Right atrium auricular region (tissue), 2 donors: ENCODE measurements at regions not wholly inside any gene's neighbourhood (a gene's known extent, or its start where the extent isn't known, plus 50 kb on each side); places are given as distances from the start of the nearest gene placed in this dataset.

ENCODE experiments used
- DNase-seq: peaks from one replicate; pipeline ENCODE4 v3.0.0-alpha.2; 2019; ENCODE audit warnings: low spot score
- H3K27ac ChIP-seq, 2 donors: fragments of 200-600 bp; sonication (generic); 1 replicate in 1 of 2; 2 replicates in 1 of 2; pipeline ENCODE4 v1.5.1; 2016 to 2019
- H3K27me3 ChIP-seq, 2 donors: fragments of 200-600 bp; sonication (generic); one replicate each; pipeline versions ENCODE4 v1.5.1 to v1.6.0; 2017 to 2019
- H3K36me3 ChIP-seq: fragments of 200-600 bp; sonication (generic); one replicate; pipeline ENCODE4 v1.5.1; 2016
- H3K4me1 ChIP-seq, 2 donors: fragments of 200-600 bp; sonication (generic); one replicate each; pipeline versions ENCODE4 v1.5.1 to v1.6.0; 2017 to 2019
- H3K4me3 ChIP-seq, 2 donors: fragments of 200-600 bp; sonication (generic); 1 replicate in 1 of 2; 2 replicates in 1 of 2; pipeline ENCODE4 v1.5.1; 2017 to 2019; ENCODE audit warnings: mild to moderate bottlenecking in 1 of 2, moderate library complexity in 1 of 2
- H3K9me3 ChIP-seq, 2 donors: fragments of 200-600 bp; sonication (generic); one replicate each; pipeline ENCODE4 v1.5.1; 2019
- TF ChIP-seq, protein P1 (sequence below), 2 donors: fragments of 200-600 bp; sonication (generic); IDR thresholded peaks; one replicate each; pipeline ENCODE4 v1.5.1; 2019; ENCODE audit warnings: antibody characterized with exemption in 2 of 2

DNA sequence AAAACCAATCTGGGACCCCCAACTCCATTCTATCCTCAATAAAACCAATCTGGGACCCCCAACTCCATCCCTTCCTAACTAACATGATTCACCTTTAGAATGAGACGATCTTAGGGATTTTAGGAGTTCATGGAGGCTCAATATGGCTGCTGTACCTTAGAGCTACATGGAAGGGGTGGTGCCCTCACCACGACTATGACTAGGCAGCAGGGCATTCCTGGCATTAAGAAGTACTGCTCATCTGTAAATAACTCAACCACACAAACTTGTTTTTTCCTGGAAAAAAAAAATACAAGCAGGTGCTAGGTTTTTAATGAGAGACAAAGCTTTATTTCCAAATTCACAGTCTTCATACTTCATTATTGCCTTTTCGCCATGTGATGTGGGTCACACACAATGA, 346.5 kb upstream of the FAT1 start:
- TF ChIP-seq, protein P1, sequence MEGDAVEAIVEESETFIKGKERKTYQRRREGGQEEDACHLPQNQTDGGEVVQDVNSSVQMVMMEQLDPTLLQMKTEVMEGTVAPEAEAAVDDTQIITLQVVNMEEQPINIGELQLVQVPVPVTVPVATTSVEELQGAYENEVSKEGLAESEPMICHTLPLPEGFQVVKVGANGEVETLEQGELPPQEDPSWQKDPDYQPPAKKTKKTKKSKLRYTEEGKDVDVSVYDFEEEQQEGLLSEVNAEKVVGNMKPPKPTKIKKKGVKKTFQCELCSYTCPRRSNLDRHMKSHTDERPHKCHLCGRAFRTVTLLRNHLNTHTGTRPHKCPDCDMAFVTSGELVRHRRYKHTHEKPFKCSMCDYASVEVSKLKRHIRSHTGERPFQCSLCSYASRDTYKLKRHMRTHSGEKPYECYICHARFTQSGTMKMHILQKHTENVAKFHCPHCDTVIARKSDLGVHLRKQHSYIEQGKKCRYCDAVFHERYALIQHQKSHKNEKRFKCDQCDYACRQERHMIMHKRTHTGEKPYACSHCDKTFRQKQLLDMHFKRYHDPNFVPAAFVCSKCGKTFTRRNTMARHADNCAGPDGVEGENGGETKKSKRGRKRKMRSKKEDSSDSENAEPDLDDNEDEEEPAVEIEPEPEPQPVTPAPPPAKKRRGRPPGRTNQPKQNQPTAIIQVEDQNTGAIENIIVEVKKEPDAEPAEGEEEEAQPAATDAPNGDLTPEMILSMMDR (IDR thresholded peaks at IDR 0.05): no peak
- no peak overlapping the region for H3K4me3 ChIP-seq
- DNase-seq: no peak
- H3K4me1 ChIP-seq: no peaks in the 10 kb centered on the region
- H3K36me3 ChIP-seq: no peaks in the 10 kb centered on the region
- H3K27ac ChIP-seq: no peak overlapping the region
- H3K9me3 ChIP-seq: no peaks in the 10 kb centered on the region
- no peaks in the 10 kb centered on the region for H3K27me3 ChIP-seq

DNA sequence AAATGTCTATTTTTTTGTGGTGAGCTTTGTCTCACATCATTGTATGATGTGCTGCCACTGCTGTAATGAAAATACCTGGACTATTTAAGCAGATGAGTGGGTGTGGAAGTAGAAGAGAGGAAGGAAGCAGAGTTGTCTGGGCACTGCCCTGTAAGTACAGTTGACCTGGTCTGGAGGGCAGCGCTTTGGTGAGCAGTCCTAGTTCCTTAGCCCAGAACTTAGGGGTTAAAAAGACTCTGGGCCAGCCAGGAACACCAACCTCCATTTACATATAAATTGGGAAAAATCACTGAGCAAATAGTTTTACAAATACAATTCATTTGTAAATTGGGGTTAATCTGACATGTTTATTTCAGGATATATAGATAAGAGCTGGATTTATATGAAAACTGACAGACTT, 347.1 kb upstream of the FAT1 start:
- H3K36me3 ChIP-seq: no peaks in the 10 kb centered on the region
- H3K27me3 ChIP-seq: no peaks in the 10 kb centered on the region
- TF ChIP-seq, protein P1 (IDR thresholded peaks at IDR 0.05): no peak
- H3K9me3 ChIP-seq: no peaks in the 10 kb centered on the region
- no peak overlapping the region for H3K4me3 ChIP-seq
- no peak overlapping the region for H3K27ac ChIP-seq
- DNase-seq: no peak
- H3K4me1 ChIP-seq: no peaks in the 10 kb centered on the region

DNA sequence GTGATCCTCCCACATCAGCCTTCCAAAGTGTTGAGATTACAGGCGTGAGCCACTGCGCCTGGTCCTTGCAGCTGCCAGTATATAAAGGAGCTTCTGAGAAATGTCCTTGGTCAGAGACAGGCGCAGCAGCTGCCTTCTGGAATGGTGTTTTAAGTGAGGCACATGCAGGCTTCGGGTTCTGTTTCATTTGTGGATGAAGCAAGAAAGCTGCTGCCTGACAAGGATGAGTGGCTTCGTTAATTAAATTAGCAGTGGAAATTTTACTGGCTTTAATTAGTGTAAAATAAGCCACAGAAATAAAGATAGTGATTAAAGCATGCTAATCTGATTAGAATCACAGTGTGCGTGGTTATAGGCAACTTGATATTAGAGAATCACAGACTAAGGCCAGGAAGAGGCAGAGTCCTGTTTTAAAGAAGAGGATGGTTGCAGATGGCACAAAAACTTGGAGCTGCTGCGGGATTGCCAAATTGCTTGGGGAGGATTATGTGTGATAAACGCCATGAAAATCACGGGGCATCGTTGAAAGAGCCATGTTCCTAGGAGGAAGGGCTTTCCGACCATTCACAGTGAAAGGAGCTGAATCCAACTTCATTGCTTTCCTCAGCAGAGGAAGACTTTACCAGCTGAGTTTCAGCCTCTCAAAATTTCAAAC, 348.4 kb upstream of the FAT1 start:
- H3K4me3 ChIP-seq: no peak overlapping the region
- no peak overlapping the region for H3K27ac ChIP-seq
- TF ChIP-seq, protein P1 (IDR thresholded peaks at IDR 0.05): no peak
- no peak for DNase-seq
- no peaks in the 10 kb centered on the region for H3K9me3 ChIP-seq
- H3K27me3 ChIP-seq: no peaks in the 10 kb centered on the region
- no peaks in the 10 kb centered on the region for H3K36me3 ChIP-seq
- no peaks in the 10 kb centered on the region for H3K4me1 ChIP-seq

DNA sequence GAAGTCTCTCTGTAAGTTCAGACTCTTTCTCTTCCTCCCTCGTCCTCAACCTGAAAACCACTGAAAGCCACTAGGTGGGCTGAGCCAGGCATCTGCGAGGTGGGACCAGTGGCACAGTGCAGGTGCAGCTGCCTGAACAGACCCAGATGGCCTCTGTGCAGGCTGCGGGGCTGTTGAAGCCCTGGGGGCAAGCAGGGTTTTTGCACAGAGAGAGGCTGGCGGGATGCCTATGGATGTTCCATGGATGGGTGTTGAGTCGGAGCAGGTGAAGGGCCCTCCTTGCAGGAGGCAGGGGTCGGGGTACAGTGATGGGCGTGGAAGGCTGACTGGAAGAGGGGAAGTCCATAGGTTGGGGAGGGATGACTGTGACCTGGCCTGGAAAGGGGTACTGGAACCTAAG, 350.2 kb upstream of the FAT1 start:
- no peak overlapping the region for H3K27ac ChIP-seq
- no peaks in the 10 kb centered on the region for H3K9me3 ChIP-seq
- H3K4me1 ChIP-seq: no peaks in the 10 kb centered on the region
- H3K27me3 ChIP-seq: no peaks in the 10 kb centered on the region
- TF ChIP-seq, protein P1 (IDR thresholded peaks at IDR 0.05): no peak
- no peaks in the 10 kb centered on the region for H3K36me3 ChIP-seq
- H3K4me3 ChIP-seq: no peak overlapping the region
- no peak for DNase-seq

DNA sequence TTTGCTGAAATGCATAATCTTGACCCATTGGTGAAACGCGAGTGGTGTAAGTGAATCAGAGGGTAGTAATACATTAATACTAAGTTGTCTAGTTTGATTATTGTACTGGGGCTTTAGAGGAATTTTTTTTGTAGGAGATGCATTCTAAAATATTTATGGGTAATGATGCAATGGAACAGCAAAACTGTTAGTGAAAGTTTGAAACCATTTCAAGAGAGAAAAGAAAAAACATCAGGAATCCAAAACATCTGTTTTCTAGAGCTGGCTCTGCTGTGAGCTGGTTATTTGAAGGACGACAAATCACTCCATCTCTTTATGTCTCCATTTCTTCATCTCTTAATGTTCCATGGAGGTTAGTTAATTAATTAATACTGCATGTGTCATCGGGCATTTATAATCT, 351.9 kb upstream of the FAT1 start:
- DNase-seq: no peak
- Histone ChIP-seq H3K27ac (no peak overlapping the region), H3K9me3 (no peaks in the 10 kb centered on the region), H3K4me3 (no peak overlapping the region), H3K4me1 (no peaks in the 10 kb centered on the region), H3K27me3 (no peaks in the 10 kb centered on the region), H3K36me3 (no peaks in the 10 kb centered on the region)
- TF ChIP-seq, protein P1 (IDR thresholded peaks at IDR 0.05): no peak

DNA sequence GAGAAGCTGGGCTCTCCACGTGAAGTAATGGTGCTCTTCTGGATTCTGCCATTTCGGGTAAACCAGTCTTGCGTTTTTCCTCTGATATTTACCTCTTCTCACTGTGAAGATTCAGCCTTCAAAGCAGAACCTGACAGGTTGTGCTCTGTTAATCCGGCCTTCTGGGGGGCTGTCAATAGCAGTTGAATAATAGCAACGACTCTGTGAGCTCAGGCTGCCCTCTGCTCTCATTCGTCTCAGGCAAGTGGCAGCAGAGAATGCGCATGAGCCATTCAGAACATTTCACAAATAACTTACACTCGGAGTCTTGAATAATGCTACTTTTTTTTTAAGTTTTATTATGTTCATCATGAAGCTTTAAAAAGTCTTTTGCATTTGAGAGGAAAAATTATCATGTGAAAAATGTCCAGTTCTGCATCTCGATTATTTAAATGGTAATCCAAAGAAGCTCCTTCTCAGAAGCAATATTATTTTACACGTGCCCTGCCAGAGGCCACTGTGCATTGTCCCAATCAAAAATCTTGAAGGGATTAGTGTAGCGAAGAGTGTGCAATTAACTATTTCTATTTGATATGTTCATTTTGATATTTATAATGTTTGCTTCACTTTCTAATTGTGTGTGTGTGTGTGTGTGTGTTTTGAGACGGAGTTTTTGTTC, 354.2 kb upstream of the FAT1 start:
- Histone ChIP-seq H3K27me3 (no peaks in the 10 kb centered on the region), H3K9me3 (no peaks in the 10 kb centered on the region), H3K4me3 (no peak overlapping the region), H3K4me1 (no peaks in the 10 kb centered on the region), H3K36me3 (no peaks in the 10 kb centered on the region), H3K27ac (no peak overlapping the region)
- DNase-seq: no peak
- TF ChIP-seq, protein P1 (IDR thresholded peaks at IDR 0.05): no peak
